ENCODE measurements at regions not wholly inside any gene's neighbourhood (a gene's known extent, or its start where the extent isn't known, plus 50 kb on each side); places are given as distances from the start of the nearest gene placed in this dataset.

DNA sequence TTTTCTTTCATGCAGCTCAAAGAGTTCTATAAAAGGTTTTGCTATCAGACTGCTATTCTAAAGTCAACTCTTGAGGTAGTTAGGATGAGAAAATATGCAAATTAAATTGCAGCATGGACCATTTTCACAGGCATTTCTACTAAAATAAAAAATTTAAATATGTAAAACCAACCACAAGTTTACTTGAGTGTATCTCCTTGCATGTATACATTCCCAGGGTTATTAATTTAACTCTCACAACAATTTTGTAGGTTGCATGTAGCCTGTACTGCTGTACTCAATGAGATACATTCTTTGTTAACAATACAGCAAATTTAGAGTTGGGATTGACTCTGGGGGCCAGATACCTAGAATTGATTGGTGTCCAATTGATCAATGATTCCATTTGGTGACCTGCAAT lies 265.8 kb downstream of the MED10 start:
- H3K4me1 ChIP-seq (ENCODE audit: insufficient read depth, low read length) = no peaks in the 10 kb centered on the region
- H3K27ac ChIP-seq (ENCODE audit: low read length) = no peak overlapping the region
- TF ChIP-seq EZH2 (IDR thresholded peaks at IDR 0.05; ENCODE audit: low read length, unreplicated experiment) (no peak), EZH2phosphoT487 (IDR thresholded peaks at IDR 0.05; ENCODE audit: borderline replicate concordance, low read length) (no peak)
- TF ChIP-seq, protein P1, sequence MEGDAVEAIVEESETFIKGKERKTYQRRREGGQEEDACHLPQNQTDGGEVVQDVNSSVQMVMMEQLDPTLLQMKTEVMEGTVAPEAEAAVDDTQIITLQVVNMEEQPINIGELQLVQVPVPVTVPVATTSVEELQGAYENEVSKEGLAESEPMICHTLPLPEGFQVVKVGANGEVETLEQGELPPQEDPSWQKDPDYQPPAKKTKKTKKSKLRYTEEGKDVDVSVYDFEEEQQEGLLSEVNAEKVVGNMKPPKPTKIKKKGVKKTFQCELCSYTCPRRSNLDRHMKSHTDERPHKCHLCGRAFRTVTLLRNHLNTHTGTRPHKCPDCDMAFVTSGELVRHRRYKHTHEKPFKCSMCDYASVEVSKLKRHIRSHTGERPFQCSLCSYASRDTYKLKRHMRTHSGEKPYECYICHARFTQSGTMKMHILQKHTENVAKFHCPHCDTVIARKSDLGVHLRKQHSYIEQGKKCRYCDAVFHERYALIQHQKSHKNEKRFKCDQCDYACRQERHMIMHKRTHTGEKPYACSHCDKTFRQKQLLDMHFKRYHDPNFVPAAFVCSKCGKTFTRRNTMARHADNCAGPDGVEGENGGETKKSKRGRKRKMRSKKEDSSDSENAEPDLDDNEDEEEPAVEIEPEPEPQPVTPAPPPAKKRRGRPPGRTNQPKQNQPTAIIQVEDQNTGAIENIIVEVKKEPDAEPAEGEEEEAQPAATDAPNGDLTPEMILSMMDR (conservative IDR thresholded peaks at IDR 0.05; ENCODE audit: low read depth, low read length) = no peak
- ATAC-seq (no peak), DNase-seq (no peak)
- no peaks in the 10 kb centered on the region for H3F3A ChIP-seq (ENCODE audit: low read length, unreplicated experiment)
- no peaks in the 10 kb centered on the region for H3K27me3 ChIP-seq (ENCODE audit: low read length)
- no peaks in the 10 kb centered on the region for H4K20me1 ChIP-seq (ENCODE audit: low read length)
- no peaks in the 10 kb centered on the region for H3K9me3 ChIP-seq (ENCODE audit: low read length)
- ChIA-PET POLR2A (ENCODE audit: unreplicated experiment) (no interaction called here), CTCF (no interaction called here)
- H3K79me2 ChIP-seq (ENCODE audit: low read length) = no peaks in the 10 kb centered on the region
- no peaks in the 10 kb centered on the region for H3K9me2 ChIP-seq (replicated peaks; ENCODE audit: low read length)
- intact Hi-C loops (cut with micrococcal nuclease) = no loop called here
- H3K36me3 ChIP-seq (ENCODE audit: low read depth, low read length) = no peaks in the 10 kb centered on the region
- no peak overlapping the region for H2AFZ ChIP-seq (ENCODE audit: low read length)
- no TSS peak for BruUV-seq (replicated peaks)
- H3K9ac ChIP-seq (ENCODE audit: low read length) = no peak overlapping the region
- no peak overlapping the region for H3K4me2 ChIP-seq (ENCODE audit: low read length)
- H3K4me3 ChIP-seq (ENCODE audit: low read length) = no peak overlapping the region

DNA sequence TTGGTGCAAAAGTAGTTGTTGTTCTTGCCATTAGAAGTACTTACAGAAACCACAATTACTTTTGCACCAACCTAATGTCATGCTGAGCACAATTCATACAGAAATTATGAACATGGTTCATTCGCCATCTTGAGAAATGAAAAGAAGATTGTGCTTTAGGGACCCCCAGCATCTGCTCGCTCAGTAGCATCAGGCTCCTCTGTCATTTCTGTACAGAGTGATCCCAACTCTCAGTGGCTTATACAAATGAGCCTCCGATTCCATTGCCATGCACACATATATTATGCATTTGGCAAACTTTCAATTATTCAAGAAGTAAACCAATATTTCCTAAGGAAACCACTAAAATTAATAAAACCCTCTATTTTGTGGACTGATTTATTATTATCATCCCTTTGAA lies 266.2 kb downstream of the MED10 start:
- no TSS peak for BruUV-seq (replicated peaks)

DNA sequence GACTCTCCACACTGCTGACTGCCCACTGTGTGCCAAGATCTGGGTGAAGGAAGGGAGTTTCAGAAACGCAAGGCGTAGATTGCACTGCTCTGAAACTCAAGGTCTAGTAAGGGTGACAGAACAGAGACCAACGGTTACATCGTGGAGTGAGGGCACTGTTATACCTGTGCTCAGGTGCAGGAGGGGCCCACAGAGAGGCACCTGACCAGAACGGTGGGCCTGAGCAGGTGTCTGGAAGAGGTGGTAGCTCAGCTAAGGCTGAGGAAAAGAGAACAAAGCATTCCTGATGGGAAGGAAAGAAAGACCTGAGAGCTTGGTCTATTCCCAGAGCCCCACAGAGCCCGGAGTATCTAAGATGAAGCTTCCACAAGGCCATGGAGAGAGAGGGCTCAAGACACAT lies 267.2 kb downstream of the MED10 start:
- Histone ChIP-seq H3F3A (ENCODE audit: low read length, unreplicated experiment) (no peaks in the 10 kb centered on the region), H3K9ac (ENCODE audit: low read length) (no peak overlapping the region), H3K27me3 (ENCODE audit: low read length) (no peaks in the 10 kb centered on the region), H3K27ac (ENCODE audit: low read length) (no peak overlapping the region), H3K9me3 (ENCODE audit: low read length) (no peaks in the 10 kb centered on the region), H4K20me1 (ENCODE audit: low read length) (no peaks in the 10 kb centered on the region), H2AFZ (ENCODE audit: low read length) (no peak overlapping the region), H3K4me2 (ENCODE audit: low read length) (no peak overlapping the region), H3K36me3 (ENCODE audit: low read depth, low read length) (no peaks in the 10 kb centered on the region), H3K4me3 (ENCODE audit: low read length) (no peak overlapping the region), H3K9me2 (replicated peaks; ENCODE audit: low read length) (no peaks in the 10 kb centered on the region), H3K79me2 (ENCODE audit: low read length) (no peaks in the 10 kb centered on the region), H3K4me1 (ENCODE audit: insufficient read depth, low read length) (peaks cover 5% of the 10 kb centered on the region; the same call in 1 of the 2 replicates)
- BruUV-seq (replicated peaks) = no TSS peak
- intact Hi-C loops (cut with micrococcal nuclease) = no loop called here
- ChIA-PET CTCF (no interaction called here), POLR2A (ENCODE audit: unreplicated experiment) (no interaction called here)
- ATAC-seq (no peak), DNase-seq (no peak)
- TF ChIP-seq EZH2 (IDR thresholded peaks at IDR 0.05; ENCODE audit: low read length, unreplicated experiment) (no peak), EZH2phosphoT487 (IDR thresholded peaks at IDR 0.05; ENCODE audit: borderline replicate concordance, low read length) (no peak)
- TF ChIP-seq, protein P1 (conservative IDR thresholded peaks at IDR 0.05; ENCODE audit: low read depth, low read length) = no peak

More for the DNA sequence above, 266.2 kb downstream of the MED10 start:
- Histone ChIP-seq H3K4me3 (ENCODE audit: low read length) (no peak overlapping the region), H3K27me3 (ENCODE audit: low read length) (no peaks in the 10 kb centered on the region), H3K9me2 (replicated peaks; ENCODE audit: low read length) (no peaks in the 10 kb centered on the region), H3K4me2 (ENCODE audit: low read length) (no peak overlapping the region), H3K79me2 (ENCODE audit: low read length) (no peaks in the 10 kb centered on the region), H4K20me1 (ENCODE audit: low read length) (no peaks in the 10 kb centered on the region), H3F3A (ENCODE audit: low read length, unreplicated experiment) (no peaks in the 10 kb centered on the region), H3K4me1 (ENCODE audit: insufficient read depth, low read length) (no peaks in the 10 kb centered on the region; the same call in 1 of the 2 replicates), H3K36me3 (ENCODE audit: low read depth, low read length) (no peaks in the 10 kb centered on the region), H3K27ac (ENCODE audit: low read length) (no peak overlapping the region), H3K9me3 (ENCODE audit: low read length) (no peaks in the 10 kb centered on the region), H3K9ac (ENCODE audit: low read length) (no peak overlapping the region), H2AFZ (ENCODE audit: low read length) (no peak overlapping the region)
- no peak for ATAC-seq
- no peak for TF ChIP-seq EZH2phosphoT487 (IDR thresholded peaks at IDR 0.05; ENCODE audit: borderline replicate concordance, low read length)
- TF ChIP-seq, protein P1 (conservative IDR thresholded peaks at IDR 0.05; ENCODE audit: low read depth, low read length) = no peak
- no peak for TF ChIP-seq EZH2 (IDR thresholded peaks at IDR 0.05; ENCODE audit: low read length, unreplicated experiment)
- ChIA-PET CTCF (no interaction called here), POLR2A (ENCODE audit: unreplicated experiment) (no interaction called here)
- no peak for DNase-seq
- intact Hi-C loops (cut with micrococcal nuclease) = no loop called here

Measured in PC-3 (cell line).